ENCODE measurements at regions not wholly inside any gene's neighbourhood (a gene's known extent, or its start where the extent isn't known, plus 50 kb on each side); places are given as distances from the start of the nearest gene placed in this dataset.

- intact Hi-C loops (cut with DNase I, micrococcal nuclease): no loop called here
- DNase-seq (no peak), ATAC-seq (no peak)
- no peak for TF ChIP-seq CTCF (IDR thresholded peaks at IDR 0.05)
- Histone ChIP-seq H3K9me3 (no peaks in the 10 kb centered on the region), H3K36me3 (ENCODE audit: low read depth) (no peaks in the 10 kb centered on the region), H3K4me3 (no peak overlapping the region), H3K4me1 (ENCODE audit: low read depth) (no peaks in the 10 kb centered on the region)
These were observed 982.0 kb upstream of the ARRDC3 start for GRCh38 chr5:92364986-92365550.

GRCh38 chr5:92353107-92354030 lies 970.3 kb upstream of the ARRDC3 start:
- TF ChIP-seq CTCF (IDR thresholded peaks at IDR 0.05): no peak
- Histone ChIP-seq H3K4me1 (ENCODE audit: low read depth) (no peaks in the 10 kb centered on the region), H3K36me3 (ENCODE audit: low read depth) (no peaks in the 10 kb centered on the region), H3K9me3 (peaks cover 3% of the 10 kb centered on the region), H3K4me3 (no peak overlapping the region)
- ATAC-seq: no peak
- DNase-seq: no peak
- intact Hi-C loops (cut with DNase I, micrococcal nuclease): no loop called here

GRCh38 chr5:92337772-92338234 lies 954.7 kb upstream of the ARRDC3 start:
- H3K4me1 ChIP-seq (ENCODE audit: low read depth): no peaks in the 10 kb centered on the region
- ATAC-seq (no peak), DNase-seq (no peak)
- intact Hi-C loops (cut with DNase I, micrococcal nuclease): no loop called here
- no peak for TF ChIP-seq CTCF (IDR thresholded peaks at IDR 0.05)
- no peaks in the 10 kb centered on the region for H3K9me3 ChIP-seq
- no peak overlapping the region for H3K4me3 ChIP-seq
- H3K36me3 ChIP-seq (ENCODE audit: low read depth): no peaks in the 10 kb centered on the region

- intact Hi-C loops (cut with DNase I, micrococcal nuclease): no loop called here
- Histone ChIP-seq H3K4me1 (ENCODE audit: low read depth) (no peaks in the 10 kb centered on the region), H3K9me3 (no peaks in the 10 kb centered on the region), H3K4me3 (no peak overlapping the region), H3K36me3 (ENCODE audit: low read depth) (no peaks in the 10 kb centered on the region)
- no peak for TF ChIP-seq CTCF (IDR thresholded peaks at IDR 0.05)
- no peak for DNase-seq
- ATAC-seq: no peak
These were observed 948.9 kb upstream of the ARRDC3 start for GRCh38 chr5:92332039-92332438.

GRCh38 chr5:92330365-92330764 lies 947.2 kb upstream of the ARRDC3 start:
- no peaks in the 10 kb centered on the region for H3K9me3 ChIP-seq
- ATAC-seq (no peak), DNase-seq (no peak)
- intact Hi-C loops (cut with DNase I, micrococcal nuclease): no loop called here
- H3K4me1 ChIP-seq (ENCODE audit: low read depth): no peaks in the 10 kb centered on the region
- H3K4me3 ChIP-seq: no peak overlapping the region
- TF ChIP-seq CTCF (IDR thresholded peaks at IDR 0.05): no peak
- H3K36me3 ChIP-seq (ENCODE audit: low read depth): no peaks in the 10 kb centered on the region

Measured in mucosa of descending colon (tissue), 3 donors.